ENCODE measurements at regions not wholly inside any gene's neighbourhood (a gene's known extent, or its start where the extent isn't known, plus 50 kb on each side); places are given as distances from the start of the nearest gene placed in this dataset.

- H3K4me1 ChIP-seq (ENCODE audit: insufficient read depth, low read length, poor library complexity, severe bottlenecking) = peaks cover 4% of the 10 kb centered on the region
- no peak overlapping the region for H3K4me2 ChIP-seq (ENCODE audit: low read depth, low read length, poor library complexity, severe bottlenecking)
- H3K79me2 ChIP-seq (ENCODE audit: insufficient read depth, low read length) = no peaks in the 10 kb centered on the region
- no peaks in the 10 kb centered on the region for H3F3A ChIP-seq (ENCODE audit: low read depth)
- no peak for TF ChIP-seq EZH2phosphoT487 (IDR thresholded peaks at IDR 0.05; ENCODE audit: borderline replicate concordance)
- TF ChIP-seq CTCF (conservative IDR thresholded peaks at IDR 0.05; ENCODE audit: low read length) = no peak
- no peaks in the 10 kb centered on the region for H3K36me3 ChIP-seq (ENCODE audit: insufficient read depth, low read length)
- H3K27me3 ChIP-seq (ENCODE audit: insufficient read depth, low read length, poor library complexity, severe bottlenecking) = no peaks in the 10 kb centered on the region
- no peak overlapping the region for H2AFZ ChIP-seq (ENCODE audit: low read length)
- no peak overlapping the region for H3K4me3 ChIP-seq (ENCODE audit: low read length, poor library complexity, severe bottlenecking)
- 0 out of 2 replicates have a peak, but pooled peaks cover 4% of the 10 kb centered on the region for H3K9me3 ChIP-seq (ENCODE audit: insufficient read depth, low read depth, low read length)
- H3K9me2 ChIP-seq (replicated peaks; ENCODE audit: low read depth, low read length) = no peaks in the 10 kb centered on the region
- no peak overlapping the region for H3K9ac ChIP-seq (ENCODE audit: low read depth, low read length, poor library complexity, severe bottlenecking)
- no peaks in the 10 kb centered on the region for H4K20me1 ChIP-seq (ENCODE audit: insufficient read depth, low read length, poor library complexity, severe bottlenecking)
Observed at GRCh38 chr22:48644997-48645396, 1182.7 kb downstream of the BRD1 start.

GRCh38 chr22:48644108-48644507 is 1183.6 kb downstream of the BRD1 start:
- H3K79me2 ChIP-seq (ENCODE audit: insufficient read depth, low read length) = no peaks in the 10 kb centered on the region
- no peaks in the 10 kb centered on the region for H3F3A ChIP-seq (ENCODE audit: low read depth)
- H3K9me3 ChIP-seq (ENCODE audit: insufficient read depth, low read depth, low read length) = 0 out of 2 replicates have a peak, but pooled peaks cover 4% of the 10 kb centered on the region
- no peak overlapping the region for H3K4me3 ChIP-seq (ENCODE audit: low read length, poor library complexity, severe bottlenecking)
- peaks cover 4% of the 10 kb centered on the region for H3K4me1 ChIP-seq (ENCODE audit: insufficient read depth, low read length, poor library complexity, severe bottlenecking)
- no peak overlapping the region for H3K4me2 ChIP-seq (ENCODE audit: low read depth, low read length, poor library complexity, severe bottlenecking)
- H3K9me2 ChIP-seq (replicated peaks; ENCODE audit: low read depth, low read length) = no peaks in the 10 kb centered on the region
- no peaks in the 10 kb centered on the region for H3K36me3 ChIP-seq (ENCODE audit: insufficient read depth, low read length)
- no peak for TF ChIP-seq CTCF (conservative IDR thresholded peaks at IDR 0.05; ENCODE audit: low read length)
- TF ChIP-seq EZH2phosphoT487 (IDR thresholded peaks at IDR 0.05; ENCODE audit: borderline replicate concordance) = no peak
- H3K9ac ChIP-seq (ENCODE audit: low read depth, low read length, poor library complexity, severe bottlenecking) = no peak overlapping the region
- no peak overlapping the region for H2AFZ ChIP-seq (ENCODE audit: low read length)
- H3K27me3 ChIP-seq (ENCODE audit: insufficient read depth, low read length, poor library complexity, severe bottlenecking) = no peaks in the 10 kb centered on the region
- no peaks in the 10 kb centered on the region for H4K20me1 ChIP-seq (ENCODE audit: insufficient read depth, low read length, poor library complexity, severe bottlenecking)

DNA sequence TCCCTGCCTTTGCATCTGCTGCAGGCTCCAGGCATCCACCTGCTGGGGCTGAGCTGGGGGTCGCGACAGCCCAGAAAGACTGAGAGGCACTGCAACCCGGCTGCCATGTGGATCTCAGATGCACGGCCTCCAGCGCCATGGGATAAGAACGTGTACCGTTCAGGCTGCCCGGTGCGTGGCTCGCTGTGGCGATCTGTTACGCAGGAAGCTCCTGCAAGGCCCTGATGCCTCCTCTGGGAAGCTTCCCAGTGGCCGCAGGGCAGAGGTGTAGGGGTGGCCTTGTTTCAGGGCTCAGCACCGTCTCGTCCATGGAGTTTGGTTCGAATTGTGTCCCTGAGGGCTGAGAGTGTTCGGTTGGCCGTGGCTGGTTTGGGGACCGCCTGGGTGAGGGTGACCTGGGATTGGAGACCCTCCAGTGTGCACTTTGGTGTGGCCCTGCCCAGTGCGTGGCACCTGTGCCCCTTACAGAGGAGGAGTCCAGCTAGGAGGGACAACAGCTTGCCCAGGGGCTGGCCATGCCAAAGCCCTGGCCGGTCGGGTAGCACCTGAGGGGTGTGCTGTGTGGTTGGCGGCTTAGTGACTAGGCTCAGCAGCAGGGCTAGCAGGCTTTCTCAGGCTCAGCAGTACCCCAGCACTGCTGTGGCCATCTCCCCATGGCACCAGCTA is 1184.5 kb downstream of the BRD1 start:
- Histone ChIP-seq H3F3A (ENCODE audit: low read depth) (no peaks in the 10 kb centered on the region), H3K36me3 (ENCODE audit: insufficient read depth, low read length) (no peaks in the 10 kb centered on the region), H2AFZ (ENCODE audit: low read length) (no peak overlapping the region)

More for the DNA sequence above, 1184.5 kb downstream of the BRD1 start:
- no peaks in the 10 kb centered on the region for H4K20me1 ChIP-seq (ENCODE audit: insufficient read depth, low read length, poor library complexity, severe bottlenecking)
- 0 out of 2 replicates have a peak, but pooled peaks cover 4% of the 10 kb centered on the region for H3K9me3 ChIP-seq (ENCODE audit: insufficient read depth, low read depth, low read length)
- H3K4me3 ChIP-seq (ENCODE audit: low read length, poor library complexity, severe bottlenecking) = no peak overlapping the region
- H3K9me2 ChIP-seq (replicated peaks; ENCODE audit: low read depth, low read length) = no peaks in the 10 kb centered on the region
- H3K27me3 ChIP-seq (ENCODE audit: insufficient read depth, low read length, poor library complexity, severe bottlenecking) = no peaks in the 10 kb centered on the region
- no peak overlapping the region for H3K9ac ChIP-seq (ENCODE audit: low read depth, low read length, poor library complexity, severe bottlenecking)
- TF ChIP-seq CTCF (conservative IDR thresholded peaks at IDR 0.05; ENCODE audit: low read length) (no peak), EZH2phosphoT487 (IDR thresholded peaks at IDR 0.05; ENCODE audit: borderline replicate concordance) (no peak)
- peaks cover 4% of the 10 kb centered on the region for H3K4me1 ChIP-seq (ENCODE audit: insufficient read depth, low read length, poor library complexity, severe bottlenecking)
- H3K4me2 ChIP-seq (ENCODE audit: low read depth, low read length, poor library complexity, severe bottlenecking) = peak overlapping the region; percentile 15
- H3K79me2 ChIP-seq (ENCODE audit: insufficient read depth, low read length) = no peaks in the 10 kb centered on the region
